HG03439 (cell line): ENCODE measurements at regions not wholly inside any gene's neighbourhood (a gene's known extent, or its start where the extent isn't known, plus 50 kb on each side); places are given as distances from the start of the nearest gene placed in this dataset.

ENCODE experiments used
- ATAC-seq: cut with Tn5 transposase; IDR thresholded peaks from one replicate; pipeline ENCODE4 v1.9.1; 2021; ENCODE audit warnings: mild to moderate bottlenecking, moderate library complexity; ENCODE audit not compliant: unreplicated experiment

DNA sequence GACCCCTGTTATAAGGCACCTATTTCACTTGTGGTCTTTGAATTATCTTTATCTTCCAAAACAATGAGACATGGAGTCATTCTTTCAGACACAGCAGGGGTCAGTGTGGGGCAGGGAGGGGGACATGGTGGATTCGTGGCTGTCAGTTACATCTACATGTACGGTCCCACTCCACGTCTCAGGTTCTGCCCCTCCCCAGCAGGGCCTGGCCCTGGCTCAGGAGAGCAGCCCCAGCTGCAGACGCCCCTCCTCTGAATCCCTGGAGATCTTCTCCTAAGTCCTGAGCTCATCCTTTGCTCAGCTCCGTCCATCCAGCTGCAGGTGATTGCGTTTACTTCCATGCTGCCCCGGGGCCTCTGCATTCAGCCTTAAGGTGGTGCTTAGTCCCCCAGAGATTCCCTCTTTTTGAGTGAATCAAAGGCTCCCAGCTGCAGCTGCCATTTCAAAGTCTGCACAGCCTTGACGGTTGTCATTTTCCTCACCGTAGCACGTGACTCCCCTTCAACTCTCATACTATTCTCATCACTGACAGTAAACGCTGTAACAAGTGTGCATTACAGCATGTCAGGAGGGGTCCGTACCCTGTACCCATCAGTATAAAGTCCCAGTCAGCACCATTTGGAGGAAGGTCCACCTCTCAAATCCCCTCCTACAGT is 113.4 kb upstream of the TCERG1L start:
- no peak for ATAC-seq

DNA sequence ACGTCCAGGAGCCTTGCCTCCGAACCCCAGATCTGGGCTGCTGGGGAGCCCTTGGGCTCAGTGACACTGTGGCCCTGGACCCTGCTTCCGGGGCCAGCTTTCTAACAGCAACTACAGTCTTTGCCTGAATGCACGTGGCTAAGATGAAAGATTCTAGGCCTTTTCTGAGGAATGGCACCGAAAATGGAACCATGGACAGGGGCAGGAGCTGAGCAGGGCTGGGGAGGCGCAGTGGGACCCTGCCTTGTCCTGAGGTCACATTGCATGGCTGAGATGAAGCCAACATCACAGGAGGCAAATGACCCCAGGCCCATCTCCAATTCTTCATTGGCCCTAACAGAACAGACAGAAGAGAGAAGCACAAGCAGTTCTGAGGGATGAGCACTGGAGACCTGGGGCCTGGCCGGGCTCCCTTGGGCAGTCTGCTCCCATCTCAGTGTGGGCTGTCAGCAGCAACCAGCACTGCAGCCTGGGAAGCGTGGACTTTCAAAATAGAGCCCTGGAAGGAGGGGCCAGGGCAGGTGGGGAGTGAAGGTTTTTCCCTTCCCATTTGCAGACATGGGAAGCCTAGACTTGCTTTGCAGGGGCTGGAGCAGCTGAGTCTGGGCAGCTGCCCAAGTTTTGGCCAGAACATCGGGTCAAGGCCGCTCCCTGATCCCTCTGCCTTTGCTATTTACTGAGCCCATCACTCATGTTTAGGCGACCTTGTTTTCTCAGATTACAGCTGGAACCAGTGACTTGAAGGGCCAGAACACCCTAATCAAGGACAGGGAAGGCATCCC is 114.4 kb upstream of the TCERG1L start:
- ATAC-seq = no peak

DNA sequence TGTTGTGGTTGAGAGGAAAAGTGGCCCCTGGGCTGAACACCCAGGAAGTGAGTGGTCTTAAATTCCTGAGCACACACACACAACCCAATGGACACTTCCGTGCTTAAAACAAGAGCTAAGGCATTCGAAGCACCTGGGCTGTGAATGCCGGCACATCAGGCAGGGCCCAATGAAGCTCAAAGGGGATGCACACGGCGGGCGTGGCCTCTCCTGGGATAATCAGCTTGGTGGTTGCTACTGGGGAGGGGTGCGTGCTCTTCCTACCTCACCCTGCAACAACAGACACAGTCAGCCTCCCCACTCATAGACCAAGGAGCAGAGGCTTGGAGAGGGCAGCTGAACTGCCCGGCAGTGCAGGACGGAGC is 115.0 kb upstream of the TCERG1L start:
- no peak for ATAC-seq

DNA sequence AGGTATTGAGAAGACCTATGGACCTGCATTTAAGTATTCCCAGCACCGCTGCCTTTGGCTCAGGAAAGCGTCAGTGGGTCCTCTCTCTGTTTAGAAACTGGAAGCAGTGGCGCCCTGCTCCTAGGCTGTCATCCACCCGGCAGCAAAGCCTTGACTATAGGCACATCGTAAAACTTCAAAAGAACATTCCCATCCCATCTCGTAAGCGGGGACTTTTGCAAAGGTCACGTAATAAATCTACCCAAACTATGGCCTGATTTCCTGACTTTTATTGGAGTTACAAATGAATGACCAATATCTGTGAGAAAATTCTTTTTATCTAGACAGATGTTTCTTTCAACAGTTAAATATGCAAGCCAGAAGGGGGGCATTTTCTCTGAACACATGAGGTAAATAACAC is 115.8 kb upstream of the TCERG1L start:
- ATAC-seq = no peak

DNA sequence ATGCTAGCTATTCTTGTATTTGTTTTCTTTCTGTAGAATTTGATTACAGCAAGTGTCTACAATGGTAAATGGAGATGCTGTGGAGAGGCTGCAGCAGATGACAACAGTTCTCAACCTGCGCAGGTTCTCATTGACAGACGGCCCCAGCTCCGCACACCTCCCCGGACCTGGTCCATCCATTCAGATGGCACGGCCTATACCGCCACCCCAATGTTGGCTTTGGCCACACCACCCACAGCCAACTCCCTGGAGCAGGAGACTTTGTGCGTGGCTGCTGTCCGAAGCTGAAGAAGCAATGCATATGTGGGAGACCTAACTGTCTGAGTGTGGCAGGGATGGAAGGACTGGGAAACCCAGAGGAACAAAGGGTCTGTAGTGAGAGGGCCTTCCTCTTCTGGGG is 116.4 kb upstream of the TCERG1L start:
- ATAC-seq = no peak

DNA sequence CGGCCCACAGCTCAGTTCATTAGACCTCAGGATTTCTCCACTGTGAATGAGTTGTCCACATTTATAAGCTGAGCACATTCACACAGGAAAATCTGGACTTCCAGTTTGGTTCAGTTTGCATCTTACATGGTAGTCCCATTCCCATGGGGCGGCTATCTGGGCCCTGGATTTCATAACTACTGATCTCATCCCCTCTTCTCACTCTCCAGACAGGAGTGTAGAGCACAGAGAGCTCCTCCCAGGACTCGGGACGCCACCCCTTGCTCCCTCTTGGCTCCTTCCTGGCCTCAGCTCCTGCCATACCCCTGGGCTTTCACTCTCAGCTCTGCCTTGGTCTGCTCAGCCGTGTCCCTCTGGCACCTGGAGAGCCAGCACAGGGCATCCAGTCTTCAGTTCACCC is 117.6 kb upstream of the TCERG1L start:
- no peak for ATAC-seq

DNA sequence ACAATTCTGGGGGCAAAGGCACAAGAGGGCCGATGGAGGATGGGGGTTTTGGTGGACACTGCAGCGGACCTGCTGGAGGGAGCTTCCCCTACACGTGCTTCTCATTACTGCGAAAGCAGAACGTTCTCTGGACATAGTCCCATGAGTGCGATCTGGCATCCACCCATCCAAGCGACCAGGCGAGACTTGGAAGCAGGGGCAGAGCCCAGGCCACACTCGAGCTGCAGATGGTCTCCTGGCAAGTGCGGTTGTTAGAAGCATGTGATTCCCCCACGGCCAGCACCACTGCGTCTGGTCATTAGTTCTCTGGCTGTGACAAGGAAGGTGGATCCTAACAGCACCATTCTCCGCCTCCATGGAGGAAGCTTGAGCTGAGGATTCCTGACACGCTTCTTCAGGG is 118.4 kb upstream of the TCERG1L start:
- no peak for ATAC-seq

DNA sequence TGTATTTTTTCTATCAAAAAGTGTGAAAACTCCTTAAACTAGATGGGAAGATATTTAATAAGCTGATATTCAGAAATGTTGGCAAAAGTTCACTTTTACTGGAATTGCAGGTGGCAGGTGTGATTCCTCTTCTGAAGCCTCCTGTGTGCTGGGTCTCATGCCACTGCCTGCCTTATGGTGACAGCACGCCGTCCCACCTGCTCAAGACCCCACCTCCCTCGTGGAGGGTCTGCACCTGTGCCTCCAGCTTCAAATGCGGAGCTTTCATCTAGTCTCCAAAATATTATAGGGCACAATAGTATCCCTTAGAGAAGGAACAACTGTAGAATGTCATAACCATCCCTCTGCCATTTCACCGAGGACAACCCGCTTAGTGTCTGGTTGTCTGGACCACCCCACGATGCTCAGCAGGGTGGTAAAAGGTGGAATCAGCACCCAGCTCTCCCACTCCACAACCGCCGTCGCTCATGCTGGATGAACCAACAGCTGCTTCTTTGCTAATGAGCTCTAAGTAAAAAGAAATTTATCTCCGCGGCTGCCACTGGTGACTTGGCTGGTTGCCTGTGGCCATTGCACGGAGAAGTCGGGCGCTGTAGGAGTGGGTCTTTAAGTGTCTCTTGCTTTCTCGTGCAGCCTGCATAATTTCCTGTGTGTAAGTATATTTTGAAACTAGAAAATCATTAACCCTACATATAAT is 119.3 kb upstream of the TCERG1L start:
- no peak for ATAC-seq

DNA sequence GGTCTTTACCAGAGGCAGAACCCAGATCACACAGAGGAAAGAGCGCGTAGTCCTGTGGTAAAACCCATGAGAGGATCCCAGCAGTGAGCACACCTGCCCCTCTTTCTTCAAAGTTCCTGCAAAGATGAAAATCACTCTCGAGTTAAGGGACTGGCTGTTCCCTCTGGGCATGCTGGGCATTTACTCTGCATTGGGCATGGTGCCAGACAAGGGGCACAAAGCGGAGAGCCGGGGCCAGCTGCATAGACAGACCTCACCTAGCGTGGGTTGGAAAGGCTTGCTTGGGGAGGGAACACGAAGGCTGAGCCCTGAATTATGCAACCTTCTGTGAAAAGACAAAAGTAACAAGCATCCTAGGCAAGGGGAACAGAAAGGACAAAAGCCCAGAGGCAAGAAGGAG is 120.0 kb upstream of the TCERG1L start:
- ATAC-seq = no peak

DNA sequence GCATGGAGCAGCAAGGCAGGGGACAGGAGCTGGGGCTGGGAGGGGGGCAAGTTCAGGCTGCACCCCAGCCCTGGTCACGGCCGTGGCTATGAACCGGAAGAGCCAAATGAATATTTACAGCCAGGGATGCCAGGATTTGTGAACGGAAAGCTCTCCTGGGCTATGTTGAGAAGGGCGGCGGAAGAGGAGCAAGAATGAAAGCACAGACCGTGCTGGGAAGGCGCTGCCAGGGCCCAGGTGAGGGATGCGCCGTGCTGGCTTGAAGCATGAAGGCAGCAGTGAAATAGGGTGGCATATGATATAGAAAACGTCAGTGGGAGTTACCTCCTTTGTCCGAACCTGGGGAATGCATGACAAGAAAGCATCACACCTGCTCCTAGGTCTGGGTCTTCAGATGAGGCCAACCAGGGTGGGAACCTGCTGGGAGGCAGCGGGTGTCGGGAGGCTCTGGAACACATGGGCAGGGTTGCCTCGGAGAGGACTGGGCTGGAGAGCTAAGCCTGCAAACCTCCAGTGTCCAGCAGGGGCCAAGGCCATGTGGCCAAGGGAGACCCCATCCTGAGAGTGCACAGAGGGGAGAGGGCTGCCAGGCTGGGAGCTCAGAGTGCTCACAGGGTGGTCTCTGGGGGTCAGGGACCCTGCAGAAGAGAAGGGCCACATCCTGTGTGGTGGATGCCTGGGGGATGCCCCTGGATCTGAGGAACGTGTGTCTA is 120.6 kb upstream of the TCERG1L start:
- ATAC-seq = no peak

DNA sequence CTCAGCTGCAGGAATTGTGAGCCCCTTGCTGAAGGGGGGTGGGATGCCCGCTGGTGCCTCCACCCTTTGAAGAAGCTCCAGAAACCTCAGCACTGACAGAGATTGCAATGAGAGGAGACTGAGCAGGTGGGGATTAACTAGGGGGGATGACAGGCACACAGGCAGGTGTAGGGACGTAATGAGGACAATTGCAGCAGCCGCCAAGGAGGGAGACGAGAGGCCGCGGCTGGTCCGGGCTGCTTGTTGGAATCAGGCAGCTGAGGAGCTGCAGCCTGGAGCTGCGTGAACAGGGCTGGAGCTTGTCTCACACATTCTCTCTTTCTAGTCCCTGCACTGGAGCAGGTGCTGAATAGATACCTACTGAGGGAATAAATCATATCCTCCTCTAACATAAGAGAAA is 122.0 kb upstream of the TCERG1L start:
- no peak for ATAC-seq

DNA sequence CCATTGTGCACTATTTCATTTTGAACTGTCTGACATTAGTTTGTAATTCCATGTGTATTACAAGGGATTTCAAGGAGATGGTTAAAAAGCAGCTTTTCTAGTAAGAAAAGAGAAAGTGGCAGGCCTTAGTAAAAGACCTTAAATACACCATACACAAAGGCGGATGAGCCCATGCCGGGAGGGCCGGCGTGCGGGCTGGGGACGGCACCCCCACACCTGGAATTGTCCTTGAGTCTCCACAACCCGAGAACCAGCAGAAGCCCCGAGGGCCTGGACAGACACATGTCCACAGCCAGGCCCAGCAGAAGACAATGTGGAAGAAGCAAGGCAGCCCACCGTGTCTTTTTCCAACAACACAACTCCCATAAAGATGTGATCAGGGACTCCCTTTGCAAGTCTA is 123.7 kb upstream of the TCERG1L start:
- ATAC-seq = no peak

DNA sequence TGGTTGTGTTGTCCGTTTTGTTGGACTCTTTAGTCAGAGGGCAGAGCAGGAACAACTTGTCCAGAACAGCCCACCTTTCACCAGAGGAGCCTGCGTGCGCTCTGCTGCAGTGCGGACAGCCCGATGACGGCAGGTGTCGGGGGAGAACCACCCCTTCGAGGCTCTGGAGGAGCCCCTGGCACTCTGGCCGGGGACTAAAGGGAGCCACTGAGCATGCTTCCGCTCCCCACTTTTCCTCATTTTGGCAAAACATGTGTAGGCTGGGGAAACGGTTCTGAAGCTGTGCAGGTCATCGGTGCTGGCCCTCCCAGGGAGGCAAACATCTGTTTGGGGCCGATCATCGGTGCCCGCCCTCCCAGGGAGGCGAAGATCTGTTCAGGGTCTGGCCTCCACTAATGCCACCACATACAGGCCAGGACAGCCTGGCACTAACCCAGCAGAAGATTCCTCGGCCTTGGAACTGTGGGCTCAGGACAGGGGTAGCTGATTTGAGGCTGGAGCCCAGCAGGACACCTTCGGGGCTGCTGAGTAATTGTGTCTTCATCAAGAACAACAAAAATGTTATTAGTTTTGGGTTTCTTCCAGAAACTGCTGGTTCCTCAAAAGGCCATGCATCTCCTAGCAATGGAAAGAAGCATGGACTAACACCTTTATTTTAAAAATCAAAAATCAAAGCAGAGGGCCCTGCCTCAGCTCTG is 124.4 kb upstream of the TCERG1L start:
- no peak for ATAC-seq

DNA sequence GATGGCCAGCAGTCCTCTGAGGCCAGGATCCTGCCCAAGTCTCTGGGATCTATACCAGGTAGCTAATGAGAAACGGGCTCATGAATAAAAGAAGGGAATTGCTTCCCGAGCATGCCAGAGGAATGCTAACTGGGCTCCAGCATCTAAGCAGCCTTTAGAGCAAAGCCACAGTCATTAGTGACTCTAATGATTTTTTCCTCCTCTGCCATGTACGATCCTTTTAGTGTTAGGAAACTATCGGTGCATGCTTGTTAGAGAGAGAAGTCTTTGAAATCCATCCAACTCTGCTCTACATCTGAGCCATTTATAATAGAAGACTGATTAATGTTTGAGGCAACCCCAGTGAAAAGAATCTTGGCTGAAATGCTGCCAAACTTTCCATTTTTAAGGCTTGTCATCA is 124.9 kb upstream of the TCERG1L start:
- ATAC-seq = no peak

DNA sequence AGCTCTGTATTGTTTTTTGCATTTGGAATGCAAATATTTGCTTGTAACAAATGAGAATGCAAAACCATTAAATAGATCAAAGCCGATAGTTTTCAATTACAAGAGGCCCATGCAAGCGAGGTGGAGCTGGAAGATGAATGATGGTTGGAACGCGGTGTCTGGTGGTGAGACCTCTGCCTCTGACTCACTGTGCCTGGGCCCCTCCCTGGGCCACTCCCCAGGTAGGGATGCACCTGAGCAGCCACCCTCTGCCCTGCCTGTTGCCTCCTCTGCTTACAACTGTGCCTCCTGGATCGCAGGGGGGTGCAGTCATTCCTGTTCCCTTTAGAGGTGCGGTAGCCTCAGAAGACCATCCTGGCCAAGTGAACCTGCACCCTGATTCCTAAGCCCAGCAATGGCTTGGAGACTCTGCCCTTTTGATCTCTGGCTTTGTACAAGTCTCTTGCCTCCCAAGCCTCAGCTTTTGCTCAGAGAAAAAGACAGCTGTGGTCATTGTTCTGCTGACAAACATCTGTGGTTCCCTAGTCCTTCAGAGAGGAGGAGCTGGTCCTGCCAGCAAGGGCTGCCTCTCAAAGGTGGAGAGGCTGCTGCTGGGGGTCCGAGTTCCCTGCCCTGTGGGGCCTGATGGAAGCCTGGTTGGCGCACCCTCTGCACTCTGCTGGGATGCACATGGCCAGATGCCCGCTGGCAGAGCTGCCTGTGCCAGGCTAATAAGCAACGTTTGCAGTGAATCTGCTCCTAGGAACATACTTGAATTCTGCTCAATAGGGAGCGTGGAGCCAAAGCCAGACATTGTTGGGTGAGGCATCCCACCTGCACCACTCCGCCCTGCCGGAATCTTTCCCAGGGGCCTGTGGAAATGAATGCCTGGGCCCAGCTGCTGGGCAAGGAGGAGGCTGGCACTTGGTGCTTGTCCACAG is 126.3 kb upstream of the TCERG1L start:
- no peak for ATAC-seq

DNA sequence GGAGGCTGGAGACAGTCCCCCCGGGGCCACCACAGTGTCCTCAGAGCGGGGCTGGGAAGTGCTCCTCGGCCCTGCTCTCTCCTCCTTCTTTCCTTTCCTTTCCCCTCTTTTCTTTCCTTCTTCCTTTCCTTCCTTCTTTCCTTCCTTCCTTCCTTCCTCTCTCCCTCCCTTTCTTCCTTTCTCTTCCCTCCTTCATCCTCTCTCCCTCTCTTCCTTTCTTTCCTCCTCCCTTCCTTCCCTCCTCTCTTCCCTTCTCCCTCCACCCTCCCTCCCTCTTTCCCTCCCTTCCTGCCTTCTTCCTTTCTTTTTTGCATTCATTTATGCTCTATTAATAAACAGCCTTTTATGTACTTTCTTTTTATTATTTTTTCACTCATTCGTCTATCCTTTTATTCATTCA is 127.1 kb upstream of the TCERG1L start:
- ATAC-seq = no peak

DNA sequence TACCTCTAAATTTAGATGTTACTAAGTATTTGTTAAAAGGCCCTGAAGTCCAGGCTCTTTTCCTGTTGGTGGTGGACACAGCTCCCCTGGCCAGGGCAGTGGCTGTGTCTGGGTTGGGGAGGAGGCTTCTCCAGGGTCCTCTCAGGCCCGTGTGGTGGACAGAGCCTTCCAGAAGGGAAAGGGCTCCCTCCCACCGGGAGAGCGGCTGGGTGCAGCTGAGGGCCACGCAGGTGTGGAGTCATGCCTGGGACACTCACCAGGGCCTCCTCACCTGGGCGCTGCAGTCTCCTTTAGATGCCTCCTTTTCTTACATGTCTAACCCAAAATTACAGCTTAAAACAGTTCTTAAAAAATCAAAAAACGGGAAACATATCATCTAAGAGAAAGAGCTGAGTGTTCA is 128.2 kb upstream of the TCERG1L start:
- no peak for ATAC-seq

DNA sequence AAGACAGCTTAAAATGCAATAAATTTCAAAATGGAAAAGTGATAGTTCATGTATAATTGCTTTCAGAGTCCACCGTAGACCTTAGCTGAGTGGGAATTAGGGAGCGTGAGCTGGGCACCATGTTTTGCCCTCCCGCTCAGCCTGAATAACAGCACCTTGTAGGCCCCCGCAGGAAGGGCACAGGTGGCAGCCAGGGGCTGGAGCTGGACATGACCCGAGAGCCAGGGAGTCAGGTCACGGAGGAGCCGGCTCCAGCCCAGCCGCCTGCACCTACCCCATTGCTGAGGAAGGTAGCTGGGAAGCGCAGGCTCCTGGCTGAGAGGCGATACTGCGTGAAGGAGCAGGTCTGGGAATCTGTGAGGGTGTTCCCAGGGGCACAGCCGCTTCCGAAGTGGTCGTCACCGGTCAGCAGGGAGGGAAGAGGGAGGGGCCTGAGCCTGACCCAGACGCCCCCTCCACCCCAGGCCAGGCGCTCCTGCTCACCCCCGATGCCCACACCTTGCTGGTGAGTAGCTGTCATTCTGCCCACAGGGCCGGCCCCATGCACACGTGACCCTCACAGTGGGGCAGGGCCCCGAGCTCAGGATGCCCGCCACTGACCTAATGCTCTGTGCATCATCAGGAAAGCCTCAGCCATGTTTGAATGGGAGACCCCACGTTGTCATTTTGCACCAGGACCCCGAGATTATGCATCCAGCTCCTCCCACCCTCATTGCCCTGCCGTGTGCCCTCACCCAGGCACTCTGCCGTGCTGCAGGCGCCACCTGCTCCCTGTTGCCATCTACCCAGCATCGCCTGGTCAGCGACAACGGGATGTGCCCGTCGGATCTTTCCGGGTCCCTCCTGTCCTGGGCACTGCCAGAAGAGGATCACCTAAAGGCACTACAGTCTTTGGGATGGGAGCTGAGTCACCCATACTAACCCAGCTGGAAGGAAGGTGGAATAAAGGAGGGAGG is 129.2 kb upstream of the TCERG1L start:
- no peak for ATAC-seq

DNA sequence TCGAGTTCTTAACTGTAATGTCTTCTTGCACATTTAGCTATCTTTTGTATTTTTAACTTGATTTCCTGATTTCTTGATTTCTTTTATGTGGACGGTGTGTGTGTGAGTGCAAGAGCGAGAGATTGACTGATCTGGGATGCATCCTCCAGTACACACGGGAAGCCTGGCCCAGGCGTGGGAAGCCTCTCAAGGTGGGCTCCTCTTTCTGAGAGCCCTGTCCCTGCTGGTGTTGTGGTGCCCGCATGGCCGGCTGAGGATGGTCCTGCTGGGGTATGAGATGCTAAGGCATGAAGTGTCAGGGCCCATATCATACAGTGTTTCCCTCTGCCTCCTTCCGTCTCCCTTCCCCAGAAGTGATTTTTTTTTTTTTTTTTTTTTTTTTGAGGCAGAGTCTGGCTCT is 130.8 kb upstream of the TCERG1L start:
- no peak for ATAC-seq
